Upper lobe of left lung (tissue), 6 donors: ENCODE measurements at regions not wholly inside any gene's neighbourhood (a gene's known extent, or its start where the extent isn't known, plus 50 kb on each side); places are given as distances from the start of the nearest gene placed in this dataset.
A peak's percentile ranks its signal among the peaks of the same experiment; 100 is the strongest.

ENCODE experiments used
- ATAC-seq, 2 donors: fragments of 200-7000 bp; cut with Tn5 transposase; one replicate each; pipeline ENCODE4 v1.9.1; 2022; ENCODE audit warnings: mild to moderate bottlenecking in 2 of 2, moderate library complexity in 2 of 2; ENCODE audit not compliant: low FRiP score in 2 of 2
- DNase-seq, 2 donors: peaks; one replicate each; pipeline ENCODE4 v3.0.0-alpha.2; 2019 to 2020
- H3K27ac ChIP-seq, 4 donors: fragments of 200-600 bp; sonication (generic); one replicate each; pipeline ENCODE4 v1.5.1; 2016 to 2019
- H3K27me3 ChIP-seq, 4 donors: fragments of 200-600 bp; sonication (generic); one replicate each; pipeline ENCODE4 v1.5.1; 2017 to 2019
- H3K36me3 ChIP-seq, 4 donors: fragments of 200-600 bp; sonication (generic); one replicate each; pipeline ENCODE4 v1.5.1; 2016 to 2019
- H3K4me1 ChIP-seq, 4 donors: fragments of 200-600 bp; sonication (generic); one replicate each; pipeline ENCODE4 v1.5.1; 2018 to 2019
- H3K4me3 ChIP-seq, 4 donors: fragments of 200-600 bp; sonication (generic); one replicate each; pipeline ENCODE4 v1.5.1; 2017 to 2019; ENCODE audit warnings: mild to moderate bottlenecking in 2 of 4, moderate library complexity in 1 of 4
- H3K9me3 ChIP-seq, 4 donors: fragments of 200-600 bp; sonication (generic); one replicate each; pipeline ENCODE4 v1.5.1; 2018 to 2019
- CTCF ChIP-seq, 6 experiments: fragments of 450-650 bp in 4 of 6; fragments of 200-600 bp in 2 of 6; sonication (generic) in 2 of 6; IDR thresholded peaks; one replicate each; pipeline ENCODE4 v1.5.1; 2016 to 2019; ENCODE audit warnings: antibody characterized with exemption in 6 of 6
- EP300 ChIP-seq, 4 donors: sonication (generic); formaldehyde crosslinking; IDR thresholded peaks; one replicate each; pipeline ENCODE4 v1.5.1; 2017; ENCODE audit warnings: antibody characterized with exemption in 4 of 4, control low read depth in 2 of 4
- POLR2A ChIP-seq, 4 donors: fragments of 450-650 bp; IDR thresholded peaks; one replicate each; pipeline ENCODE4 v1.5.1; 2016 to 2017; ENCODE audit warnings: antibody characterized with exemption in 4 of 4, mild to moderate bottlenecking in 2 of 4
- POLR2AphosphoS5 ChIP-seq, 2 donors: sonication (generic); formaldehyde crosslinking; IDR thresholded peaks; one replicate each; pipeline ENCODE4 v1.5.1; 2017; ENCODE audit warnings: antibody characterized with exemption in 2 of 2
- WGBS, 2 donors: methylation state at CpG; one replicate each; pipeline ENCODE4 v1.1.5; 2017 to 2018; 5-methylcytosine and 5-hydroxymethylcytosine counted together
- donor health status: DM: no; HTN: no; CAD: no; lungs with moderate emphysema.
- donor health status: DM: no; HTN: yes; CAD: no; lungs with severe emphysema.

GRCh38 chr14:28052251-28052650 lies 714.3 kb upstream of the FOXG1 start:
- Histone ChIP-seq H3K4me3 (no peak overlapping the region), H3K27me3 (no peaks in the 10 kb centered on the region), H3K27ac (no peak overlapping the region), H3K9me3 (no peaks in the 10 kb centered on the region), H3K4me1 (no peaks in the 10 kb centered on the region), H3K36me3 (no peaks in the 10 kb centered on the region)
- ATAC-seq (no peak), DNase-seq (no peak)
- 78 to 81% methylated on average over 3 of the region's 3 CpGs for WGBS, 2 donors
- no peak for TF ChIP-seq EP300 (IDR thresholded peaks at IDR 0.05)
- TF ChIP-seq CTCF (IDR thresholded peaks at IDR 0.05), result no peak
- TF ChIP-seq POLR2A (IDR thresholded peaks at IDR 0.05), result no peak
- TF ChIP-seq POLR2AphosphoS5 (IDR thresholded peaks at IDR 0.05), result no peak

- Histone ChIP-seq H3K36me3 (no peaks in the 10 kb centered on the region), H3K27me3 (no peaks in the 10 kb centered on the region), H3K4me3 (no peak overlapping the region), H3K9me3 (no peaks in the 10 kb centered on the region), H3K27ac (no peak overlapping the region), H3K4me1 (peaks cover 0 to 3% (median 0%) of the 10 kb centered on the region in 4 donors)
- TF ChIP-seq POLR2A (IDR thresholded peaks at IDR 0.05) (no peak), POLR2AphosphoS5 (IDR thresholded peaks at IDR 0.05) (no peak), EP300 (IDR thresholded peaks at IDR 0.05) (no peak), CTCF (IDR thresholded peaks at IDR 0.05) (no peak)
- no peak for ATAC-seq
- no peak for DNase-seq
- WGBS, 2 donors, result 86 to 94% methylated on average over 3 of the region's 3 CpGs
Measured at GRCh38 chr14:28055008-28055407, 711.6 kb upstream of the FOXG1 start.

- Histone ChIP-seq H3K4me3 (peak overlapping the region in 1 of 4 donors; percentile 25), H3K4me1 (peaks cover 0 to 3% (median 0%) of the 10 kb centered on the region in 4 donors), H3K27ac (no peak overlapping the region), H3K9me3 (no peaks in the 10 kb centered on the region), H3K36me3 (no peaks in the 10 kb centered on the region), H3K27me3 (no peaks in the 10 kb centered on the region)
- WGBS, 2 donors, result 59 to 63% methylated on average over 4 of the region's 4 CpGs
- ATAC-seq (peak in 1 of 2 donors; percentile 36), DNase-seq (no peak)
- TF ChIP-seq CTCF (IDR thresholded peaks at IDR 0.05) (no peak), EP300 (IDR thresholded peaks at IDR 0.05) (no peak), POLR2A (IDR thresholded peaks at IDR 0.05) (no peak), POLR2AphosphoS5 (IDR thresholded peaks at IDR 0.05) (no peak)
Measured at GRCh38 chr14:28057359-28058296, 709.0 kb upstream of the FOXG1 start.

GRCh38 chr14:28059254-28059653 lies 707.3 kb upstream of the FOXG1 start:
- TF ChIP-seq POLR2AphosphoS5 (IDR thresholded peaks at IDR 0.05) (no peak), EP300 (IDR thresholded peaks at IDR 0.05) (no peak), POLR2A (IDR thresholded peaks at IDR 0.05) (no peak), CTCF (IDR thresholded peaks at IDR 0.05) (no peak)
- WGBS, 2 donors, result 83 to 90% methylated on average over 1 of the region's 1 CpG

More at GRCh38 chr14:28059254-28059653, 707.3 kb upstream of the FOXG1 start:
- Histone ChIP-seq H3K4me3 (no peak overlapping the region), H3K4me1 (peaks cover 0 to 3% (median 0%) of the 10 kb centered on the region in 4 donors), H3K9me3 (no peaks in the 10 kb centered on the region), H3K27ac (no peak overlapping the region), H3K27me3 (no peaks in the 10 kb centered on the region), H3K36me3 (no peaks in the 10 kb centered on the region)
- DNase-seq, result no peak
- no peak for ATAC-seq
